Astrocyte (in vitro differentiated cells and primary cell): ENCODE measurements at regions not wholly inside any gene's neighbourhood (a gene's known extent, or its start where the extent isn't known, plus 50 kb on each side); places are given as distances from the start of the nearest gene placed in this dataset.

Experiments used
- EZH2 ChIP-seq: IDR thresholded peaks from 2 replicates; pipeline ENCODE4 v1.6.1; 2012; ENCODE audit warnings: mild to moderate bottlenecking, low read length, inconsistent platforms; ENCODE audit not compliant: insufficient read depth
- TF ChIP-seq, protein P1 (sequence below): IDR thresholded peaks from 2 replicates; pipeline ENCODE4 v1.5.1; 2011; ENCODE audit warnings: low read depth, mild to moderate bottlenecking, inconsistent platforms, low read length, moderate library complexity; ENCODE audit not compliant: insufficient read depth

DNA sequence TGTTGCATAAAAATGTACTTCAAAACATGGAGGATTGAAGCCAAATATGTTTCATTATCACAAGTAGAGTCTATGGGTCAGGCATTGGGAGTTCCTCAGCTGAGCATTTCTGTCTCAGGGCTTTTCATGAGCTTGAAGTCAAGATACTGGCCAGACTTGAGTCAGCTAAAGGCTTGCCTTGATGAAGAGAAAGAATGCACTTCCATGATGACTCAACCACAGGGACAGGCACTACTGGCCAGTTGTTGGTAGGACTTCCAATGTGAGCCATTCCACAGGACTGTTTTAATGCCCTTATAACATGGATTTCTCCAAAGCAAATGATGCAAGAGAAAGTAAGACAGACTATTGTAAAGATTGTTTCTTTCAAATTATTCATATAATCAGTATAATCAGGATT lies 895.6 kb downstream of the RAB28 start:
- TF ChIP-seq, protein P1, sequence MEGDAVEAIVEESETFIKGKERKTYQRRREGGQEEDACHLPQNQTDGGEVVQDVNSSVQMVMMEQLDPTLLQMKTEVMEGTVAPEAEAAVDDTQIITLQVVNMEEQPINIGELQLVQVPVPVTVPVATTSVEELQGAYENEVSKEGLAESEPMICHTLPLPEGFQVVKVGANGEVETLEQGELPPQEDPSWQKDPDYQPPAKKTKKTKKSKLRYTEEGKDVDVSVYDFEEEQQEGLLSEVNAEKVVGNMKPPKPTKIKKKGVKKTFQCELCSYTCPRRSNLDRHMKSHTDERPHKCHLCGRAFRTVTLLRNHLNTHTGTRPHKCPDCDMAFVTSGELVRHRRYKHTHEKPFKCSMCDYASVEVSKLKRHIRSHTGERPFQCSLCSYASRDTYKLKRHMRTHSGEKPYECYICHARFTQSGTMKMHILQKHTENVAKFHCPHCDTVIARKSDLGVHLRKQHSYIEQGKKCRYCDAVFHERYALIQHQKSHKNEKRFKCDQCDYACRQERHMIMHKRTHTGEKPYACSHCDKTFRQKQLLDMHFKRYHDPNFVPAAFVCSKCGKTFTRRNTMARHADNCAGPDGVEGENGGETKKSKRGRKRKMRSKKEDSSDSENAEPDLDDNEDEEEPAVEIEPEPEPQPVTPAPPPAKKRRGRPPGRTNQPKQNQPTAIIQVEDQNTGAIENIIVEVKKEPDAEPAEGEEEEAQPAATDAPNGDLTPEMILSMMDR, result no peak
- TF ChIP-seq EZH2, result no peak
